ENCODE measurements at regions not wholly inside any gene's neighbourhood (a gene's known extent, or its start where the extent isn't known, plus 50 kb on each side); places are given as distances from the start of the nearest gene placed in this dataset.

- H3K4me3 ChIP-seq (ENCODE audit: low read depth, low read length): no peak overlapping the region
- TF ChIP-seq CTCF (IDR thresholded peaks at IDR 0.05; ENCODE audit: insufficient read depth, low read length, missing control alignments): no peak
- DNase-seq (ENCODE audit: low read depth, low spot score): no peak
- ChIA-PET POLR2A (no interaction called here), CTCF (no interaction called here)
These were observed 416.3 kb upstream of the SLIT2 start for GRCh38 chr4:19835429-19835828.

GRCh38 chr4:19832411-19832810 lies 419.3 kb upstream of the SLIT2 start:
- DNase-seq (ENCODE audit: low read depth, low spot score): no peak
- ChIA-PET CTCF (interaction anchor here (1.7 kb wide), 1 partner anchor 416 kb away, joined by 4 read pairs; no protein-coding TSS in a partner anchor), POLR2A (no interaction called here)
- H3K4me3 ChIP-seq (ENCODE audit: low read depth, low read length): no peak overlapping the region
- TF ChIP-seq CTCF (IDR thresholded peaks at IDR 0.05; ENCODE audit: insufficient read depth, low read length, missing control alignments): no peak

DNA sequence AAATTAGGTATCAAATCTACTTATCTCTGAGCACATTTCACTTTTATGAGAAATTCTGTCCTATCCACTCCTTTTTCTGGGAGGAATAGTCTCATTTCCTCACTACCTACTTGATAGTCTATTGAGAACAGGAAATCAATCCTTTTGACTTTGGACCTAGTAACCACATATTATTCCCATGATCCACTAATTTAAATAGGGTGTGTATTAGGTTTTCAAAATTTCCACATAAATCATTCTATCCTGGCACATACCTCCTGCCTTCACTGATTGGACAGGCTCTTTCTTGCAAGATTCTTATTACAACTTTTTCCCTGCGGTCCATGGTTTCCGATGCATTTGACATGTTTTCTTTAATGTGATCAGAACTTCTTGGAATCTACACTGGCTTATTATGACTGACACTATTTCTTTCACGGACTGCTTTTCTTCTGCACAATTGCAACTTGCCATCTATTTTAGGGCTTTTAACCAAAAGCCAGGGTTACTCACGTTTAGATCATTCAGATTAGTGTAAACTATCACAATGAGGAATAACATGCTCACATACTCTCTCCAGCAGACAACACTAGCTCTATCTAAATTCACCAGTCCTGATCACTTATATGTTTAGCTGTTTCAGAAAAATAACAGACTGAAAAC lies 419.9 kb upstream of the SLIT2 start:
- no peak overlapping the region for H3K4me3 ChIP-seq (ENCODE audit: low read depth, low read length)
- TF ChIP-seq CTCF (IDR thresholded peaks at IDR 0.05; ENCODE audit: insufficient read depth, low read length, missing control alignments): no peak
- DNase-seq (ENCODE audit: low read depth, low spot score): no peak
- CTCF ChIA-PET: interaction anchor here (1.7 kb wide), 1 partner anchor 417 kb away, joined by 4 read pairs; no protein-coding TSS in a partner anchor
- POLR2A ChIA-PET: no interaction called here

- POLR2A ChIA-PET: no interaction called here
- no peak overlapping the region for H3K4me3 ChIP-seq (ENCODE audit: low read depth, low read length)
- no peak for DNase-seq (ENCODE audit: low read depth, low spot score)
- TF ChIP-seq CTCF (IDR thresholded peaks at IDR 0.05; ENCODE audit: insufficient read depth, low read length, missing control alignments): no peak
- CTCF ChIA-PET: no interaction called here
These were observed 422.6 kb upstream of the SLIT2 start for GRCh38 chr4:19829101-19829500.

- H3K4me3 ChIP-seq (ENCODE audit: low read depth, low read length): no peak overlapping the region
- no peak for DNase-seq (ENCODE audit: low read depth, low spot score)
- no peak for TF ChIP-seq CTCF (IDR thresholded peaks at IDR 0.05; ENCODE audit: insufficient read depth, low read length, missing control alignments)
- POLR2A ChIA-PET: no interaction called here
- CTCF ChIA-PET: no interaction called here
These were observed 427.9 kb upstream of the SLIT2 start for GRCh38 chr4:19823781-19824180.

- CTCF ChIA-PET: no interaction called here
- H3K4me3 ChIP-seq (ENCODE audit: low read depth, low read length): no peak overlapping the region
These were observed 432.0 kb upstream of the SLIT2 start for GRCh38 chr4:19819737-19820136.

More at GRCh38 chr4:19819737-19820136, 432.0 kb upstream of the SLIT2 start:
- DNase-seq (ENCODE audit: low read depth, low spot score): no peak
- POLR2A ChIA-PET: no interaction called here
- no peak for TF ChIP-seq CTCF (IDR thresholded peaks at IDR 0.05; ENCODE audit: insufficient read depth, low read length, missing control alignments)

Measured in AG04449 (cell line).